Mesothelial cell of epicardium (in vitro differentiated cells): ENCODE measurements at regions not wholly inside any gene's neighbourhood (a gene's known extent, or its start where the extent isn't known, plus 50 kb on each side); places are given as distances from the start of the nearest gene placed in this dataset.

Source experiments
- DNase-seq, 2 experiments: peaks; one replicate each; pipeline ENCODE4 v3.0.0; 2021; ENCODE audit warnings: low spot score in 2 of 2; ENCODE audit not compliant: unreplicated experiment in 2 of 2
- H3K27ac Mint-ChIP-seq: 2 replicates; pipeline ENCODE4 v1.8.0; 2021; ENCODE audit warnings: mixed read lengths
- H3K27me3 Mint-ChIP-seq: 2 replicates; pipeline ENCODE4 v1.8.0; 2021; ENCODE audit warnings: low read depth, mixed read lengths
- H3K36me3 Mint-ChIP-seq: 2 replicates; pipeline ENCODE4 v1.8.0; 2021; ENCODE audit warnings: mixed read lengths
- H3K4me1 Mint-ChIP-seq: 2 replicates; pipeline ENCODE4 v1.8.0; 2021; ENCODE audit warnings: mixed read lengths
- H3K4me3 Mint-ChIP-seq: 2 replicates; pipeline ENCODE4 v1.8.0; 2021; ENCODE audit warnings: mild to moderate bottlenecking, moderate library complexity, mixed read lengths
- H3K9me3 Mint-ChIP-seq: 2 replicates; pipeline ENCODE4 v1.8.0; 2021; ENCODE audit warnings: mixed read lengths
- TF ChIP-seq, protein P1 (sequence below): fragments of 200-600 bp; sonication (generic); IDR thresholded peaks from one replicate; pipeline ENCODE4 v1.5.0; 2021; ENCODE audit warnings: antibody characterized with exemption; ENCODE audit not compliant: unreplicated experiment

DNA sequence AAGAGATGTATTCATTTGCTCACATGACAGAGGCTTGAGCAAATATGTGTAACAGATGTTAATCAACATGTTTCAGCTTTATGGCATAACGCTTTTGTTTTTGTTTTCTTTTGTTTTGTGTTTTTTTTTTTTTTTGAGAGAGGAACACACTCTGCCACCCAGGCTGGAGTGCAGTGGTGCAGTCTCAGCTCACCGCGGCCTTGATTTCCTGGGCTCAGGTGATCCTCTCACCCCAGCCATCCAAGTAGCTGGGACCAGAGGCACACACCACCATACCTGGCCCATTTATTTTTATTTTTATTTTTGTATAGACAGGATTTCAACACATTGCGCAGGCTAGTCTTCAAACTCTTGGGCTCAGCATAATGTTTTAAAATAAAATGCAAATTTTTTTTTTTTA is 1504.4 kb upstream of the CADM2 start:
- TF ChIP-seq, protein P1, sequence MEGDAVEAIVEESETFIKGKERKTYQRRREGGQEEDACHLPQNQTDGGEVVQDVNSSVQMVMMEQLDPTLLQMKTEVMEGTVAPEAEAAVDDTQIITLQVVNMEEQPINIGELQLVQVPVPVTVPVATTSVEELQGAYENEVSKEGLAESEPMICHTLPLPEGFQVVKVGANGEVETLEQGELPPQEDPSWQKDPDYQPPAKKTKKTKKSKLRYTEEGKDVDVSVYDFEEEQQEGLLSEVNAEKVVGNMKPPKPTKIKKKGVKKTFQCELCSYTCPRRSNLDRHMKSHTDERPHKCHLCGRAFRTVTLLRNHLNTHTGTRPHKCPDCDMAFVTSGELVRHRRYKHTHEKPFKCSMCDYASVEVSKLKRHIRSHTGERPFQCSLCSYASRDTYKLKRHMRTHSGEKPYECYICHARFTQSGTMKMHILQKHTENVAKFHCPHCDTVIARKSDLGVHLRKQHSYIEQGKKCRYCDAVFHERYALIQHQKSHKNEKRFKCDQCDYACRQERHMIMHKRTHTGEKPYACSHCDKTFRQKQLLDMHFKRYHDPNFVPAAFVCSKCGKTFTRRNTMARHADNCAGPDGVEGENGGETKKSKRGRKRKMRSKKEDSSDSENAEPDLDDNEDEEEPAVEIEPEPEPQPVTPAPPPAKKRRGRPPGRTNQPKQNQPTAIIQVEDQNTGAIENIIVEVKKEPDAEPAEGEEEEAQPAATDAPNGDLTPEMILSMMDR: no peak
- Mint-ChIP-seq H3K27me3 (no peaks in the 10 kb centered on the region), H3K4me3 (no peak overlapping the region), H3K9me3 (no peaks in the 10 kb centered on the region), H3K4me1 (peaks cover 40% of the 10 kb centered on the region), H3K36me3 (no peaks in the 10 kb centered on the region), H3K27ac (no peak overlapping the region)
- DNase-seq: no peak

DNA sequence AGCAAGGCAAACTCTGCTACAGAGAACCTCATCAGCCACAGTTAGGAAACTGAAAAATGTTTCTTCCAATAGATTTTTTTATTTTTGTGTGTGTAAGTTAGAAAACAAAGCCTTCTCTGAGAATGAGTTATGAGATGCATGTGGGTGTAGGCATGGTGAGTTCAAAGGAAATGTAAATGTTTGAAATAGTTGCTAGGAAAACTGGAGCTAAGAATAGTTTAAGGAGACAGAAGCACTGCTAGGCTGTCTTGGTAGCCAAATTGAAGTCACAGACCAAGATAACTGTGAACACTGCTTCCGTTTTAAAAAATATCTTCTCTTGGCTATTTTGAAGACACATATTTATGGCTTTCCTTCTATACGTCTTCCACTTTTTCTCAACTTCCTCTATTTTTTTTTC is 1501.2 kb upstream of the CADM2 start:
- Mint-ChIP-seq H3K27me3 (no peaks in the 10 kb centered on the region), H3K36me3 (peaks cover 3% of the 10 kb centered on the region), H3K27ac (peak overlapping the region; percentile 55), H3K9me3 (peaks cover 10% of the 10 kb centered on the region), H3K4me3 (no peak overlapping the region), H3K4me1 (peaks cover 39% of the 10 kb centered on the region)
- DNase-seq: no peak
- TF ChIP-seq, protein P1: no peak

DNA sequence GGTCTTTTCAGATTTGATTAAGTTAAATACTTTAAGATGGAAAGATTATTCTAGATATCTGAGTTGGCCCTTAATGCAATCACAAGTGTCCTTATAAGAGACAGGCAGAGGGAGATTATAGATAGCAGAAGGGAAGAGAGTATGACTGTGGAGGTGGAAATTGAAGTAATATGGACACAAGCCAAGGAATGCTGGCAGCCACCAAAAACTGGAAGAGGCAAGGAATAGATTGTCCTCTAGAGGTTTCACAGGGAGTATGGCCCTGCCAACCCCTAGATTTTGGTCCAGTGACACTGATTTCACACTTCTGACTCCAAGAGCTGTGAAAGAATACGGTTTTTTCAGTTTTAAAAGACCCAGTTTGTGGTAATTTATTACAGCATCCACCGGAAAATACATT is 1498.7 kb upstream of the CADM2 start:
- no peak overlapping the region for H3K4me3 Mint-ChIP-seq

DNA sequence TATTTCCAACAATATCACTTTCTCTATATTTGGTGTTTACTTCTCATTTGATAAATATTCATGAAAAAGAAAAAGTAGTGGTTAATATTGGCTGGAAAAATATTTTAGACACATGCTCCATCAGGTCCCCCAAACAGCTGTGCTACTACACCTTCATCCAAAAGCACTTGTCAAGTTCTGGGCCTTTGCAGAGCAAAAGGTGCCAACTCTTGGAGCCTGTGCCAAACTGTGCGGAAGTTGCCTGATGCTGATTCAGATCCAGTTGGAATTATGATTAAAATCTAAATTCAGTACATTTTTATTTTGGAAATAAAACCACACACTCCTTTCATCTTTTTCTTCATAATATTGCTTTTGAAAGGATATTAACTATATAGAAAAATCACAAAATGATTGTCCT is 1497.4 kb upstream of the CADM2 start:
- Mint-ChIP-seq H3K4me3 (no peak overlapping the region), H3K27me3 (no peaks in the 10 kb centered on the region), H3K9me3 (peaks cover 10% of the 10 kb centered on the region), H3K36me3 (peaks cover 3% of the 10 kb centered on the region), H3K4me1 (peaks cover 19% of the 10 kb centered on the region), H3K27ac (no peak overlapping the region)
- DNase-seq: no peak
- TF ChIP-seq, protein P1: no peak

More for the DNA sequence above, 1498.7 kb upstream of the CADM2 start:
- DNase-seq: no peak
- Mint-ChIP-seq H3K27ac (no peak overlapping the region), H3K27me3 (no peaks in the 10 kb centered on the region), H3K36me3 (peaks cover 3% of the 10 kb centered on the region), H3K4me1 (peaks cover 26% of the 10 kb centered on the region), H3K9me3 (peaks cover 10% of the 10 kb centered on the region)
- TF ChIP-seq, protein P1: no peak

DNA sequence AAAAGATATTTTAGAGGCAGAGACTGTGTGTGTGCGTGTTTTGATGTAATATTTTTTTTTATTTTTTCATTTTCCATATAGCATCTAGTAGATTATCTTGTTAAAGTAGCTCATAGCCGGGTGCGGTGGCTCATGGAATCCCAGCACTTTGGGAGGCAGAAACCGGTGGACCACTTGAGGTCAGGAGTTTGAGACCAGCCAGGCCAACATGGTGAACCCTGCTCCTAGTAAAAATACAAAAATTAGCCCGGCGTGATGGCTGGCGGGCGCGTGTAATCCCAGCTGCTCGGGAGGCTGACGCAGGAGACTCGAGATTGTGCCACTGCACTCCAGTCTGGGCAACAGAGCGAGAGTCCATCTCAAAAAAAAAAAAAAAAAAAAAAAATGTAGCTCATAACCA is 1481.2 kb upstream of the CADM2 start:
- Mint-ChIP-seq H3K27ac (no peak overlapping the region), H3K36me3 (no peaks in the 10 kb centered on the region), H3K9me3 (peaks cover 8% of the 10 kb centered on the region), H3K27me3 (no peaks in the 10 kb centered on the region), H3K4me3 (no peak overlapping the region), H3K4me1 (no peaks in the 10 kb centered on the region)
- DNase-seq: no peak
- TF ChIP-seq, protein P1: no peak
